HG02623 (cell line): ENCODE measurements at regions not wholly inside any gene's neighbourhood (a gene's known extent, or its start where the extent isn't known, plus 50 kb on each side); places are given as distances from the start of the nearest gene placed in this dataset.
A peak's percentile ranks its signal among the peaks of the same experiment; 100 is the strongest.
"Not testable (repeated sequence)": the region's sequence is repeated elsewhere in the genome, so short reads cannot be mapped to it uniquely, and the experiment has no call there.

Experiments used
- ATAC-seq: cut with Tn5 transposase; IDR thresholded peaks from one replicate; pipeline ENCODE4 v1.9.1; 2021; ENCODE audit warnings: moderate library complexity; ENCODE audit not compliant: unreplicated experiment

DNA sequence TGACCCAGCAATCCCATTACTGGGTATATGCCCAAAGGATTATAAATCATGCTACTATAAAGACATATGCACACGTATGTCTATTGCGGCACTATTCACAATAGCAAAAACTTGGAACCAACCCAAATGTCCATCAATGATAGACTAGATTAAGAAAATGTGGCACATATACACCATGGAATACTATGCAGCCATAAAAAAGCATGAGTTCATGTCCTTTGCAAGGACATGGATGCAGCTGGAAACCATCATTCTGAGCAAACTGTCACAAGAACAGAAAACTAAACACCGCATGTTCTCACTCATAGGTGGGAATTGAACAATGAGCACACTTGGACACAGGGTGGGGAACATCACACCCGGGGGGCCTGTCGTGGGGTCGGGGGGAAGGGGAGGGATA is 80.1 kb upstream of the TMEM170B start:
- ATAC-seq = not testable (repeated sequence)

DNA sequence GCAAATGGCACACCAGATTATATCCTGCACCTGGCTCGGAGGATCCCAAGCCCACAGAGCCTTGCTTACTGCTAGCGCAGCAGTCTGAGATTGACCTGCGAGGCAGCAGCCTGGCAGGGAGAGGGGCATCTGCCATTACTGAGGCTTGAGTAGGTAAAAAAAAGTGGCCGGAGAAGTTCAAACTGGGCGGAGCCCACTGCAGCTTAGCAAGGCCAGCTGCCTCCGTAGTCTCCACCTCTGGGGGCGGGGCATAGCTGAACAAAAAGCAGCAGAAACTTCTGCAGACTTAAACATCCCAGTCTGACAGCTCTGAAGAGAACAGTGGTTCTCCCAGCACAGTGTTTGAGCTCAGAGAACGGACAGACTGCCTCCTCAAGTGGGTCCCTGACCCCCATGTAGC is 85.4 kb upstream of the TMEM170B start:
- not testable (repeated sequence) for ATAC-seq

GRCh38 chr6:11450037-11450436 is 87.5 kb upstream of the TMEM170B start:
- ATAC-seq = no peak

DNA sequence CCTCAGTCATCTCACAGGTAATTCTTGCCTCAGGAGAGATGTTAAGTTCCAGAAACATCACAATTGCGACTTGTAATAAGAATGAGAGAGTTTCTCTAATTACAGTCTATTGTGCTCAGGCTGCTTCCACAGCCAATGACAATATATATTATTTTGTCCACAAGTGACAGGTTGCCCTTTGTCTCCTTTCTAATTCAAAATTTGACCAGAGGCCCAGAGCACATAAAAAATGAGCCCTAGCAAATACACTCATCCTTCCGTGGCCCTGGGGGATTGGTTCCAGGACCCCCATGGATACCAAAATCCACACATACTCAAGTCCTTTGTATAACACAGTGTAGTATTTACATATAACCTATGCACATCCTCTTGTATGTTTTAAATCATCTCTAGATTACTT is 88.1 kb upstream of the TMEM170B start:
- no peak for ATAC-seq

GRCh38 chr6:11448038-11448437 is 89.5 kb upstream of the TMEM170B start:
- no peak for ATAC-seq

- no peak for ATAC-seq
Measured at GRCh38 chr6:11447265-11447664, 90.3 kb upstream of the TMEM170B start.

GRCh38 chr6:11445146-11445545 is 92.4 kb upstream of the TMEM170B start:
- no peak for ATAC-seq

DNA sequence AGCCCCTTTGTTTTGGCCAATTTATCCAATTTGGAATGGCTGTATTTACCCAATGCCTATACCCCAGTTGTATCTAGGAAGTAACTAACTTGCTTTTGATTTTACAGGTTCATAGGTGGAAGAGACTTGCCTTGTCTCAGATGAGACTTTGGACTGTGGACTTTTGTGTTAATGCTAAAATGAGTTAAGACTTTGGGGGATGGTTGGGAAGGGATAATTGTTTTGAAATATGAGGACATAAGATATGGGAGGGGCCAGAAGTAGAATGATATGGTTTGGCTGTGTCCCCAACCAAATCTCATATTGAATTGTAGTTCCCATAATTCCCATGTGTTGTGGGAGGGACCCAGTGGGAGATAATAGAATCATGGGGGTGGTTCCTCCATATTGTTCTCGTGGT is 94.4 kb upstream of the TMEM170B start:
- not testable (repeated sequence) for ATAC-seq

- ATAC-seq = no peak
Measured at GRCh38 chr6:11442495-11442894, 95.1 kb upstream of the TMEM170B start.

DNA sequence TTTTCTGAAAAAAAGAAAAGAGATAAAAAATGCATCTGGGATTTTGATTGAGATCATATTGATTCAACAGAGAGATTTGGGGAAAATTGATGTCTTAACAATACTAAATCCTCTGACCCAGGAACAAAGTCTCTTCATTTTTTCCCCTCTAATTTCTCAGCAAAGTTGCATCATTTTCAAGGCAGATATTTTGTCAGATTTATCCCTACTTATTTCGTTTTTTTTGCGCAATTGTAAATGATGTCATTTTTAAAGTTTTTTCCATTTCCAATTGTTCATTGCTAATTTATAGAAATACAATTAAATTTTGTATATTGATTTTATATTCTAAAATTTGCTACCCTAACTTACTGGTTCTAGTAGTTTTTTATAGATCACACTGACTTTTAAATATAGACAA is 97.7 kb upstream of the TMEM170B start:
- no peak for ATAC-seq

- no peak for ATAC-seq
Measured at GRCh38 chr6:11439017-11439420, 98.5 kb upstream of the TMEM170B start.

- no peak for ATAC-seq
Measured at GRCh38 chr6:11437824-11438459, 99.6 kb upstream of the TMEM170B start.

DNA sequence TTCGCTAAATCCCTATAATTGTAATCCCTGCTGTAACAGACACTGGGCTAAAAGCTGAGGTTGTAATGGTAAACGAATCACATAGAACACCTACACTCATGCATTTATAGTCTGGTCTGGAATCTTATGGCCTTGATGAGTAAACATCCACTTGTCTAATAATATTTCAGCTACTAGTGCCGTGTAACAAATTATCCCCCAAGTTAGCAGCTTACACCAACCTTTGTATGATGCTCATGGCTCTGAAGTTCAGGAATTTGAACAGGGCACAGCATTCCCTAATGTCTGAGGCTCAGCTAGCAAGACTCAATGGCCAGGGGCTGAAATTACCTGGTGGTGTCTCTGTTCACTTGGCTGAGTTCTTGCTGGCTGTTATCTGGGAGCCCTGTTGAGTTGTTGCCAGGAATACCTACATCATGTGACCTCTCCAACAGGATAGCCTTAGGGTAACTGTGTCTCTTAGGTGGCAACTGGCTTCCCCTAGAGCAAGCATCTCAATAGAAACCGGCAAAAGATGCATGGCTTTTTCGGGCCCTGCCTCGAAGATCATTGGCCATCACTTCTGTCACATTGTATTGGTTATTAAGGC is 100.9 kb upstream of the TMEM170B start:
- no peak for ATAC-seq

DNA sequence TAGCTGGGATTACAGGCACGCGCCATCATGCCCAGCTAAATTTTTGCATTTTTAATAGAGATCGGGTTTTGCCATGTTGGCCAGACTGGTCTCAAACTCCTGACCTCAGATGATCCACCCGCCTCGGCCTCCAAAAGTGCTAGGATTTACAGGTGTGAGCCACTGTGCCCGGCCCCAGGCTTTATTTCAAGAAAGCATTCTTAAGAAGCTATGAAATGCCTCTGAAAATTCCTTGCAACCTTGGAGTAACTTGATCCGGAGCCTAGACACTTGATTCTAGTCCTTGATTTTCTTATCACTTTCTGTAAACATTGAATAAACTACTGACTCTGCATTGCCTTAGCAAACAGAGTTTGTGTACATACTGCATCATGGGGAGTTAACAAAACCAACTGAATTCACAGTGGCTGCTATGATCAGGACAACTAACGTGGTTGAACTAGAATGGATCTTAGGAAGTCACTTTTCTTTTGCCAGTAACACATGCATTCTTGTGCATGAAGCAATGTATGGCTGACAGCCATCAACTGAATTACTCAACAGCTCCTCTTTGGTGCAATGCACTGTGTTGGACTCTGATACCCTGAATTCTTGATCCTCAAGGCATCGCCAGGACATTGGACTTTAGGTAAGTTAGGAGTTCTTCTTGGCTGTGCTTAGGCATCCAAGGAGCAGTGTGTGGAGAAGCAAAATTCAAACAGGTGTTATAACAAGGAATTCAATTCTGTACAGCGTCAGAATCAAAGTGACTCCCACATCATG is 102.8 kb upstream of the TMEM170B start:
- no peak for ATAC-seq

DNA sequence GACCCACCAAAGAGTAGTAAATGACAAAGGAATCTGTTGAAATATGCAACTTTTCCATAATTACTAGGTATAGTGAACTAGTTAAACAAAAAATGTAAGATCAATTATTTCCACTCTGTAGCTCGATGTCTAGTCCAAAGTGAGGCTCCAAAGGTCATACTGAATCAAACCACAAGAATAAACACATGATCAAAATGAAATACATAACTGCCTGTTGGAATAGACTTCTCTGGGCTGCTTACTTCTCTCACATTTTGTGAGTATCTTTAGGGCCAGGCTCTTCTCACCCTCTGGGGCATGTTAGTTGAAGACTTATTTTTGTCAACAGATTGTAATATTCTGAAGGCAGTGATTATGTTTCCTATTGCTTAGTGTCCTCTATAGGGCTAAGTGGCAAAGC is 103.7 kb upstream of the TMEM170B start:
- no peak for ATAC-seq

DNA sequence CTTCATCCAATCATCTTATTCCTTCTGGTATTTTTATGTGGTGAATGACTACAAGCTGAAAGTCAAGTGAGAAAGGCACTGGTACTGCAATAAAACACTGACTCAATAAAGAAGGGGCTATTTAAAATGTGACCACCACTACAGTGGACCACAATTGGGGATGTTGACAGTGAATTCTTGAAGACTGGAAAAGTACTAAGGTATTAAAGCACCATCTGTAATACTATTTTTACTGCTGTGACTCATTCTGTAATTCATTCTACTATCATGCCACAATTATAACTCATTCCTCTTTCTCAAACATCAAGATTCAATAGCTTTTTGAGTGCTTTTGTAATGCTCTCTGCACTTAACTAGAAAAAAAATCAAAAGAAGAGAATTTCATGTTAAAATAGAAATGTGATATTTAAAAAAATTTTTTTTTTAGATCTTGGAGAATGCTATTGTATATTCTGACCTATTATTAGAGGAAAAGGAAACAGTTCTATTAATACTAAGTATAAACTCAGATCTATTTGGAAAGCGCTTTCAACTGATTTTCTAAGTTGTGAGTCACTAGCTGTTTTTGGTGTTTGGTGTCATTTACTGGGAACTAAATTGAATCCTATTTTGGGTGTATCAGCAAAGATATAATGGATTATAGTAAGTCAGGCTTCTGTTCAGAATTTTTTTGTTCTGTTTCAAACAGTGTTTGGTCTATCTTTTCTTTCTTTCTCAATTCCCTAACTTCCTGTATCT is 104.7 kb upstream of the TMEM170B start:
- ATAC-seq = no peak

DNA sequence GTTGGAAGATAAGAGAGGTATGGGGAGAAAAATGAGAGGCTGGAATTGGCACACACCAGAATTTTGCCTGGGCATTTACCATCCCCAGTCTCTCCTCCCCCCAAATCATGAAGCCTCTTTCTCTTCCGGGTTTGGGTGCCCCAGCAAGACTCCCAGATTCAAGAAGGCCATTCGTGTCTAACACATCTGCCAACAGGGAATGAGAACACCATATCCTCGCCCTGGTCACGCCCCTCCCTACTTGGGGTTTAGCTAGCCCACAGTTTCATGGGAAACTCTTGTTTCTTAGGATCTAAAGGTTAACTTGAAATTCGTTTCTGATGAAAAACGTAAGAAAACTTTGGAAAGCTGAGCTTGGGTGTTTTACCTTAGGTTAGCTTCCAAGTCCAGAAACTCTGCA is 105.5 kb upstream of the TMEM170B start:
- no peak for ATAC-seq

GRCh38 chr6:11431455-11431937 is 106.1 kb upstream of the TMEM170B start:
- ATAC-seq = no peak

DNA sequence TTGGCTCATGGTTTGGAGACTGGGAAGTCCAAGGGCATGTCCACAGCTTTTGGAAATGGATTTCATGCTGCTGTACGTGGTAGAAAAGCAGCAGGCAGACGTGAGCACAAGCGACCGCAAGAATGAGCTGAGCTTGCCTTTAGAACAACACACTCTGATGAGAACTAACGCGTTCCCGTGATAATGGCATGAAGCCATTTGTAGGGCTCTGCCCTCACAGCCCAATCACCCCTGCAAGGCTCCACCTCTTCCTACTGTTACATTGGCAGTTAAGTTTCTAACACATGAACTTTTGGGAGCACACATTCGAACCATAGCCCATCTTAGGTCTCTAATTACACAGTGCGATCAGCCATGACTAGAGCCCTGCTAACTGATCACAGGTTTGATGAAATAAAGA is 107.5 kb upstream of the TMEM170B start:
- no peak for ATAC-seq

DNA sequence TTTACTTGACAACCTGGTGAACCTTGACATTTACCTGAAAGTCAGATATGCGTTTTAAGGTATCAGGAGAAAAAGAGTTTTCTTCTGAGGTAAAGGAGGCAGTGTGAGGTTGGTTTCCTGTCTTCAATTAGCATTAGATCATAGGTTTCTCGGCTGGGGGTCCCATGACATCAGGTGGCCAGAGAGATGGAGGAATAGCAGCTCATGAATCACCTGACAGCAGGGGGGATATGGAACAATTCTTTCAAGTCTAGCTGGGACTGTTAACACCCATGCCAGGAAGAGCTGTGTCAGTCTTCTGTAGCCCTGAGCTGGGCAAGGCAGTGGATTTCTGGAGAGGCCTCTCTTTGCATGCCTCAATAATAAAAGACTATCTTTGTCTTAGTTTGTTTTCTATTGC is 108.0 kb upstream of the TMEM170B start:
- ATAC-seq = peak; percentile 16

GRCh38 chr6:11428895-11429294 is 108.7 kb upstream of the TMEM170B start:
- peak; percentile 50 for ATAC-seq
